Gastroesophageal sphincter (tissue), 3 donors: ENCODE measurements at regions not wholly inside any gene's neighbourhood (a gene's known extent, or its start where the extent isn't known, plus 50 kb on each side); places are given as distances from the start of the nearest gene placed in this dataset.

Experiments used
- POLR2A ChIP-seq, 2 donors: fragments of 450-650 bp; IDR thresholded peaks; one replicate each; pipeline ENCODE4 v1.6.1; 2017; ENCODE audit warnings: antibody characterized with exemption in 2 of 2, mild to moderate bottlenecking in 2 of 2, moderate library complexity in 1 of 2
- POLR2AphosphoS5 ChIP-seq: sonication (generic); formaldehyde crosslinking; IDR thresholded peaks from one replicate; pipeline ENCODE4 v1.6.1; 2017; ENCODE audit warnings: antibody characterized with exemption
- TF ChIP-seq, protein P1 (sequence below), 4 experiments: fragments of 200-600 bp in 2 of 4; fragments of 450-650 bp in 2 of 4; sonication (generic) in 1 of 4; IDR thresholded peaks; one replicate each; pipeline ENCODE4 v1.5.1; 2017 to 2019; ENCODE audit warnings: antibody characterized with exemption in 4 of 4, mild to moderate bottlenecking in 2 of 4, moderate library complexity in 2 of 4

DNA sequence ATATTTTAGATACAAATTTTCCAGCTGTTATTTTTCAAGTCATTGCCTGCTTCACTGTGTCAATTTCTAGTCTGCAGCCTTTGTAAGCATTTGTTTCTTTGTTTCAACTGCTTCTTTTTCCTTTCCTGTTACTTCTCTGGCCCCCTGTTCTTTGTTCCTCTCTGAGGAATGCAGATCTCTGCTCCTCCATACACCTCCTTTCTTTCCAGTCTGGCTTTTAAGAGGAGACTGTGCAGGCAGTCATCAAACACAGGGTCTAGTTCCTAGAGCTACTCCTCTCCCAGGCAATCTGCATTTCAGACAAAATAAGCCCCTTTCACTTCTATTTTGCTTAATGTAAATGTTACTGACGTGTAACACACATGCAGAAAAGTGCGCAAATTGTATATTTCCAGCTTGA is 502.9 kb downstream of the PDCD6IP start:
- TF ChIP-seq POLR2A (IDR thresholded peaks at IDR 0.05) (no peak), POLR2AphosphoS5 (no peak)
- TF ChIP-seq, protein P1, sequence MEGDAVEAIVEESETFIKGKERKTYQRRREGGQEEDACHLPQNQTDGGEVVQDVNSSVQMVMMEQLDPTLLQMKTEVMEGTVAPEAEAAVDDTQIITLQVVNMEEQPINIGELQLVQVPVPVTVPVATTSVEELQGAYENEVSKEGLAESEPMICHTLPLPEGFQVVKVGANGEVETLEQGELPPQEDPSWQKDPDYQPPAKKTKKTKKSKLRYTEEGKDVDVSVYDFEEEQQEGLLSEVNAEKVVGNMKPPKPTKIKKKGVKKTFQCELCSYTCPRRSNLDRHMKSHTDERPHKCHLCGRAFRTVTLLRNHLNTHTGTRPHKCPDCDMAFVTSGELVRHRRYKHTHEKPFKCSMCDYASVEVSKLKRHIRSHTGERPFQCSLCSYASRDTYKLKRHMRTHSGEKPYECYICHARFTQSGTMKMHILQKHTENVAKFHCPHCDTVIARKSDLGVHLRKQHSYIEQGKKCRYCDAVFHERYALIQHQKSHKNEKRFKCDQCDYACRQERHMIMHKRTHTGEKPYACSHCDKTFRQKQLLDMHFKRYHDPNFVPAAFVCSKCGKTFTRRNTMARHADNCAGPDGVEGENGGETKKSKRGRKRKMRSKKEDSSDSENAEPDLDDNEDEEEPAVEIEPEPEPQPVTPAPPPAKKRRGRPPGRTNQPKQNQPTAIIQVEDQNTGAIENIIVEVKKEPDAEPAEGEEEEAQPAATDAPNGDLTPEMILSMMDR (IDR thresholded peaks at IDR 0.05): no peak
